Hepatocyte (in vitro differentiated cells): ENCODE measurements at regions not wholly inside any gene's neighbourhood (a gene's known extent, or its start where the extent isn't known, plus 50 kb on each side); places are given as distances from the start of the nearest gene placed in this dataset.
"Not testable (repeated sequence)": the region's sequence is repeated elsewhere in the genome, so short reads cannot be mapped to it uniquely, and the experiment has no call there.

ENCODE experiments used
- DNase-seq: peaks from one replicate; pipeline ENCODE4 v3.0.0-alpha.2; 2016; ENCODE audit warnings: low spot score
- H2AFZ ChIP-seq: fragments of 200-600 bp; sonication (generic); 2 replicates; pipeline ENCODE4 v1.6.0; 2016; ENCODE audit warnings: antibody characterized with exemption, mild to moderate bottlenecking
- H3K27ac ChIP-seq: fragments of 200-600 bp; sonication (generic); 2 replicates; pipeline ENCODE4 v1.5.1; 2016; ENCODE audit warnings: mild to moderate bottlenecking
- H3K27me3 ChIP-seq: fragments of 200-600 bp; sonication (generic); 2 replicates; pipeline ENCODE4 v1.6.1; 2016
- H3K36me3 ChIP-seq: fragments of 200-600 bp; sonication (generic); replicated peaks from 2 replicates; pipeline ENCODE4 v1.5.1; 2016; ENCODE audit warnings: low read depth; ENCODE audit not compliant: insufficient read depth
- H3K4me1 ChIP-seq: fragments of 200-600 bp; sonication (generic); 2 replicates; pipeline ENCODE4 v1.5.1; 2016; ENCODE audit warnings: mild to moderate bottlenecking, moderate library complexity; ENCODE audit not compliant: insufficient read depth
- H3K4me2 ChIP-seq: fragments of 200-600 bp; sonication (generic); 2 replicates; pipeline ENCODE4 v1.6.0; 2016
- H3K4me3 ChIP-seq: fragments of 200-600 bp; sonication (generic); 2 replicates; pipeline ENCODE4 v1.5.1; 2016; ENCODE audit warnings: mild to moderate bottlenecking
- H3K79me2 ChIP-seq: fragments of 200-600 bp; sonication (generic); 2 replicates; pipeline ENCODE4 v1.6.0; 2017; ENCODE audit warnings: mild to moderate bottlenecking
- H3K9me2 ChIP-seq: fragments of 200-600 bp; sonication (generic); replicated peaks from 2 replicates; pipeline ENCODE4 v1.6.0; 2017; ENCODE audit warnings: mild to moderate bottlenecking; ENCODE audit not compliant: insufficient read depth
- H3K9me3 ChIP-seq: fragments of 200-600 bp; sonication (generic); 2 replicates; pipeline ENCODE4 v1.5.1; 2016; ENCODE audit warnings: low read depth, mild to moderate bottlenecking
- H4K20me1 ChIP-seq: fragments of 200-600 bp; sonication (generic); 2 replicates; pipeline ENCODE4 v1.6.0; 2016; ENCODE audit warnings: mild to moderate bottlenecking; ENCODE audit not compliant: insufficient read depth, poor library complexity, severe bottlenecking
- EZH2 ChIP-seq: fragments of 200-600 bp; sonication (generic); IDR thresholded peaks from 2 replicates; pipeline ENCODE4 v1.6.1; 2016; ENCODE audit warnings: antibody characterized with exemption, mild to moderate bottlenecking, borderline replicate concordance
- EZH2phosphoT487 ChIP-seq: fragments of 200-600 bp; sonication (generic); IDR thresholded peaks from one replicate; pipeline ENCODE4 v1.6.1; 2018; ENCODE audit warnings: antibody characterized with exemption, mild to moderate bottlenecking, low read depth, moderate library complexity; ENCODE audit not compliant: unreplicated experiment, severe bottlenecking
- WGBS: methylation state at CpG from one replicate; pipeline ENCODE4 v1.1.6; 2016; ENCODE audit warnings: low lambda C conversion rate; ENCODE audit errors: missing lambda C conversion rate; 5-methylcytosine and 5-hydroxymethylcytosine counted together
- TF ChIP-seq, protein P1 (sequence below): fragments of 200-600 bp; sonication (generic); IDR thresholded peaks from 2 replicates; pipeline ENCODE4 v1.5.1; 2016; ENCODE audit warnings: antibody characterized with exemption, mild to moderate bottlenecking; ENCODE audit not compliant: poor library complexity

DNA sequence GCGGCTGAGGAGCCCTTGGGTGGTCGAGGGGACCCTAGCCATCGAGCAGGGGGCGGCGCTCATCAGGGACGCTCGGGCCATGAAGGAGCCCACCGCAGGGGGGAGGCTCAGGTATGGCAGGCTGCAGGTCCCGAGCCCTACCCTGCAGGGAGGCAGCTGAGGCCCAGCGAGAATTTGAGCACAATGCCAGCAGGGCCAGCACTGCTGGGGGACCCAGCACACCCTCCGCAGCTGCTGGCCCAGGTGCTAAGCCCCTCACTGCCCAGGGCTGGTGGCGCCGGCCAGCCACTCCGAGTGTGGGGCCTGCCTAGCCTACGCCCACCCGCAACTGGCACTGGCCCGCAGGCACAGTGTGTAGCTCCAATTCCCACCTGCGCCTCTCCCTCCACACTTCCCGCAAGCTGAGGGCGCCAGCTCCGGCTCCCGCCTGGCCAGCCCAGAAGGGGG is 325.4 kb upstream of the FRG1 start:
- no peak overlapping the region for H3K27ac ChIP-seq
- no peaks in the 10 kb centered on the region for H3K79me2 ChIP-seq
- H3K36me3 ChIP-seq = no peaks in the 10 kb centered on the region
- WGBS = 94% methylated on average over 20 of the region's 22 CpGs
- no peak overlapping the region for H3K4me2 ChIP-seq
- H3K9me3 ChIP-seq = no peaks in the 10 kb centered on the region
- no peak overlapping the region for H2AFZ ChIP-seq
- H3K4me3 ChIP-seq = no peak overlapping the region
- no peak for DNase-seq
- H4K20me1 ChIP-seq = no peaks in the 10 kb centered on the region
- H3K9me2 ChIP-seq = no peaks in the 10 kb centered on the region
- no peaks in the 10 kb centered on the region for H3K4me1 ChIP-seq
- H3K27me3 ChIP-seq = no peaks in the 10 kb centered on the region
- TF ChIP-seq EZH2phosphoT487 = no peak
- TF ChIP-seq EZH2 = no peak
- TF ChIP-seq, protein P1, sequence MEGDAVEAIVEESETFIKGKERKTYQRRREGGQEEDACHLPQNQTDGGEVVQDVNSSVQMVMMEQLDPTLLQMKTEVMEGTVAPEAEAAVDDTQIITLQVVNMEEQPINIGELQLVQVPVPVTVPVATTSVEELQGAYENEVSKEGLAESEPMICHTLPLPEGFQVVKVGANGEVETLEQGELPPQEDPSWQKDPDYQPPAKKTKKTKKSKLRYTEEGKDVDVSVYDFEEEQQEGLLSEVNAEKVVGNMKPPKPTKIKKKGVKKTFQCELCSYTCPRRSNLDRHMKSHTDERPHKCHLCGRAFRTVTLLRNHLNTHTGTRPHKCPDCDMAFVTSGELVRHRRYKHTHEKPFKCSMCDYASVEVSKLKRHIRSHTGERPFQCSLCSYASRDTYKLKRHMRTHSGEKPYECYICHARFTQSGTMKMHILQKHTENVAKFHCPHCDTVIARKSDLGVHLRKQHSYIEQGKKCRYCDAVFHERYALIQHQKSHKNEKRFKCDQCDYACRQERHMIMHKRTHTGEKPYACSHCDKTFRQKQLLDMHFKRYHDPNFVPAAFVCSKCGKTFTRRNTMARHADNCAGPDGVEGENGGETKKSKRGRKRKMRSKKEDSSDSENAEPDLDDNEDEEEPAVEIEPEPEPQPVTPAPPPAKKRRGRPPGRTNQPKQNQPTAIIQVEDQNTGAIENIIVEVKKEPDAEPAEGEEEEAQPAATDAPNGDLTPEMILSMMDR = no peak

DNA sequence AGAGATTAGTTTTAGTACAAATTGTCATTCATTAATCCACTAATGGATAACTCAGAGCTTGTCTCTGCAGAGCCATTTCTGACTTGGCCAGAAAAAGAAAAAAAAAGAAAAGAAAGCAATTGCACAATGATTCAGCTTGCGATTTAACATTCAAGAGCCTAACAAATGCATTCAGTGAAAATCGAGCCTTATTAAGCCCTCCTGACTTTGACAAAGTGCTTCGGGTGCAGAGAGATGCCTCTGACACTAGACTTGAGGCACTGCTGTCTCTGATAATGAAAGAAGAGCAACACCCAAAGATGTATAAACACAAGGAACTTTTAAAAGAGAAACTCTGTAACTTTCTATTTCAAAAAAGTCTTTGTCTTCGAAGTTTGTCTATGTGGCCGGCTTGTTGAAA is 322.9 kb upstream of the FRG1 start:
- not testable (repeated sequence) for H4K20me1 ChIP-seq, H3K27me3 ChIP-seq, H3K27ac ChIP-seq, H3K4me2 ChIP-seq, H3K9me3 ChIP-seq, DNase-seq, H2AFZ ChIP-seq, H3K4me1 ChIP-seq, H3K4me3 ChIP-seq, H3K79me2 ChIP-seq, H3K36me3 ChIP-seq, H3K9me2 ChIP-seq
- WGBS = 76% methylated on average over 5 of the region's 5 CpGs

DNA sequence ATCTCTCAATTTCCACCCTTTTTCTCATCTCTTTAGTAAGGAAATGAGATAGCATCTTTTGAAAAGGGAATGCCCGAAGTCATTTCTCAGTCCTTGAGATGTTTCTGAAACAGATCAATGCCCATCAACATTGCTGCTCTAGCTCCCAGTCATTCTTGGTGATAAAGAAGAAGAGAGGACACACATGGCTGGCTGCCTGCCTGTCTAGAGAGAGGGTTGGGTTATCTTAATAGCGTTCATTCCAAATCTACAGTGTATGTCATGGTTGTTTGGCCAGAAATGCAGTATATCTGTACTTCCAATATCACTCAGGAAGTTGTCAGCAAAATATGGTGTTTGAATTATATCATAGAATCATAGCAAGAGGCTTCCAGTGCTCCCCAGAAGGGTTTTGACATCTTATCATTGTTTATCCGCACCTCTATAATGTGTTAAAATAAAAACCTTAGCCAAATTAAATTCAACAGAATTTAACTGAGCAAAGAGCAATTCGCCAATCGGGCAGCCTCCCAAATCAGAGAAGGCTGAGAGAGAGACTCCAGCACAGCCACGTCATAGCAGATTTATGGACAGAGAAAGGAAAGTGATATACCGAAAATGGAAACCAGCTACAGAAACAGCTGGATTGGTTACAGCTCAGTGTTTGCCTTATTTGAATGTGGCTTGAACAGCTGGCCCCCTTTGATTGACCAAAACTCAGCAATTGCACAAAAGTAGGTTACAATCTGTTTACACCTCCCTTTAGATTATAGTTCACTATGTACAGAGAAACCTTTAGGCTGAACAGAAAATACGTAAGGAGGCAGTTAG is 321.0 kb upstream of the FRG1 start:
- not testable (repeated sequence) for H3K4me1 ChIP-seq, H3K9me2 ChIP-seq, H3K79me2 ChIP-seq, H3K27ac ChIP-seq, DNase-seq, H3K4me2 ChIP-seq, H3K36me3 ChIP-seq, H3K4me3 ChIP-seq, H2AFZ ChIP-seq, H3K27me3 ChIP-seq, H3K9me3 ChIP-seq, H4K20me1 ChIP-seq
- WGBS = 82% methylated on average over 8 of the region's 8 CpGs

DNA sequence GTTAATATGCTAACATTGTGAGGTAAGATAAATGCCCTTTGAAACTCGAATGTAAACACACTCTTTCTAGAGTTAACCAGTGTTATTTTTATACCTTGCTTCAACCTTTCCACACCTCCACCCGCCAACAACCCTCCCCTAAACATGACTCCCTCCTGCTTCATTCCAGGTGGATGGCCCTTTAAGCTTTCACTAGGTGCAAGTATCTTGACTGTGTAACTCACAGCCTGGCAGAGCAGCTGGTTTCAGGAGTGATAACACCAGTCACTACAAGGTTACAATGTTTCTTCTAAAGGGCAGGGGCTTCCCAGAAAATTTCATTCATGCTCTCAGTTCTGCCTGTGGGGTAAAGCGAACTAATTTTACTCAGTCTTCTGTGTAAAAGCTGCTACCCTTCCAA is 318.1 kb upstream of the FRG1 start:
- not testable (repeated sequence) for H3K27ac ChIP-seq, H3K4me3 ChIP-seq, H3K9me2 ChIP-seq, H3K4me1 ChIP-seq, H3K9me3 ChIP-seq, H3K4me2 ChIP-seq, H3K27me3 ChIP-seq, DNase-seq, H4K20me1 ChIP-seq, H2AFZ ChIP-seq, H3K79me2 ChIP-seq, H3K36me3 ChIP-seq
- WGBS = 61% methylated on average over 3 of the region's 3 CpGs

DNA sequence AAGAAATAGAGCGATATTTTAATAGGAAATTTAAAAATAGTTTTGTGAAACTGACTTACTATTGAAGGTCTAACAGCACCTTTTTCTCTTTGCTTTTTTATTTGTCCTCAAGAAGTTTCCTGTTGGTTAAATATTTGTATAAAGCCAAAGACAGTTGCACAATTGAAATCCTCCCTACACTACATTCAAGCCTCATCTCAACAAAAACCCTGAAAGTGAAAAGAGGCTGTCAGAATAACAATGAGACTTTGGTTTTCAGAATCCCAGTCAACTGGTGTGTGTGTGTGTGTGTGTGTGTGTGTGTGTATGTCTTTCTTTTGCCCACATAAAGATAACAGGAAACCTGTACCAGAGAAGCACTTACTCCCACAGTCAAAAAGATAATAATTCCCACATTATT is 313.6 kb upstream of the FRG1 start:
- not testable (repeated sequence) for H3K79me2 ChIP-seq, H4K20me1 ChIP-seq
- WGBS = 0% methylated on average over 1 of the region's 1 CpG

DNA sequence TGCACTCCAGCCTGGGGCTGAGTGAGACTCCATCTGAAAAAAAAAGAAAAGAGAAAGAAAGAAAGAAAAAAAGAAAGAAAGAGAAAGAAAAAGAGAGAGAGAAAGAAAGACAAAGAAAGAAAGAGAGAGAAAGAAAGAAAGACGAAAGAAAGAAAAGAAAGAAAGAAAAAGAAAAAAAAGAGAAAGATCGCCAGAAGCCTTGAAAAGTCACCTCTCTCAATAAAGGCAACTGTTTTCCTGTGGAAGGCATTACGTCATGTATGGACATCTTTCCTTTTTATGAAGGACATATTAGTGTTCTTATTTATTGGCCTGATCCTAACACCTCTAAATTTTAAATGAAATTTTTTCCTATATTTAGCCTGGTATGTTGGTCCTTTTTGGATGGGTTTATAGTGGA is 310.9 kb upstream of the FRG1 start:
- not testable (repeated sequence) for H3K4me3 ChIP-seq, H2AFZ ChIP-seq, H3K36me3 ChIP-seq, H3K79me2 ChIP-seq, H3K4me2 ChIP-seq, H3K9me3 ChIP-seq, H3K27me3 ChIP-seq, H3K9me2 ChIP-seq, H3K27ac ChIP-seq, H4K20me1 ChIP-seq, DNase-seq, H3K4me1 ChIP-seq
- WGBS = 83% methylated on average over 2 of the region's 3 CpGs

More for the DNA sequence above, 313.6 kb upstream of the FRG1 start:
- not testable (repeated sequence) for H3K27me3 ChIP-seq, H3K36me3 ChIP-seq, H3K4me2 ChIP-seq, H2AFZ ChIP-seq, DNase-seq, H3K4me1 ChIP-seq, H3K9me3 ChIP-seq, H3K4me3 ChIP-seq, H3K27ac ChIP-seq, H3K9me2 ChIP-seq

DNA sequence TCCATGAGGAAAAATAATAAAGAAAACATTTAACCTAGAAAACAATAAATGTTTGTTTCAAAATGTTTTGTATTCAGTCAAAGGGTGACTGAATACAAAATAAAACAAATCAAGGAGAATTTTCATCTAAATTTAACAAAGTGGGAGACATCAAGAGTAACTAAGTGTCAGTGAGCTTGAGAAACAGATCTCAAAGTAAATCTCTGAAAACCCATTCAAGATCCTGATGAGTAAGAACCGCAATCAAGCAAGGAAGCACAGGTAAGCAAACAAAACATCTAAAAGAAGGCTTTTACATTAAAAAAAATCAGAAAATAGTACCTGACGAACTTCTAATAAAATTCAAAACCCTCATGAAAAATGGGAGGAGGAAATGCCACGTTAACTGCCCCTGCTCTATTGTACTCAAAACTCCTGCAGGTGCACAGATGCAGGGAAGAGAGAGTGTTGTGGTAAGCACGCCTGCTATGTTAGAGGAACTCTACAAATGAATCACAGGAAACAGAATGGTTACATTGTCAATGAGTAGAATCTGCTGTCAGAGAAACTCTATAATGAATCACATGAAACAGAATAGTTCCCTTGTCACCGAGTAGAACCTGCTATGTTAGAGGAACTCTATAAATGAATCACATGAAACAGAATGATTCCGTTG is 309.6 kb upstream of the FRG1 start:
- H3K27ac ChIP-seq, H3K9me2 ChIP-seq, H3K9me3 ChIP-seq, H3K79me2 ChIP-seq, H3K27me3 ChIP-seq, H3K4me2 ChIP-seq, H2AFZ ChIP-seq, H3K4me1 ChIP-seq, H4K20me1 ChIP-seq, H3K4me3 ChIP-seq, H3K36me3 ChIP-seq, DNase-seq: not testable (repeated sequence)
- WGBS = 79% methylated on average over 6 of the region's 6 CpGs

DNA sequence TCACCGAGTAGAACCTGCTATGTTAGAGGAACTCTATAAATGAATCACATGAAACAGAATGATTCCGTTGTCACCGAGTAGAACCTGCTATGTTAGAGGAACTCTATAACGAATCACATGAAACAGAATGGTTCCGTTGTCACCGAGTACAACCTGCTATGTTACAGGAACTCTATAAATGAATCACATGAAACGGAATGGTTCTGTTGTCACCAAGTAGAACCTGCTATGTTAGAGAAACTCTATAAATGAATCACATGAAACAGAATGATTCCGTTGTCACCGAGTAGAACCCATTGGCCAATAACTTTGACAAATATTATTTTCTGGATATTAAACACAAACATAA is 309.1 kb upstream of the FRG1 start:
- H3K4me2 ChIP-seq, H4K20me1 ChIP-seq, H3K36me3 ChIP-seq, H3K27ac ChIP-seq, H3K79me2 ChIP-seq, H2AFZ ChIP-seq, H3K27me3 ChIP-seq, H3K9me3 ChIP-seq, H3K4me1 ChIP-seq, DNase-seq, H3K9me2 ChIP-seq, H3K4me3 ChIP-seq: not testable (repeated sequence)
- WGBS = 94% methylated on average over 9 of the region's 9 CpGs
